ENCODE measurements at regions not wholly inside any gene's neighbourhood (a gene's known extent, or its start where the extent isn't known, plus 50 kb on each side); places are given as distances from the start of the nearest gene placed in this dataset.

DNA sequence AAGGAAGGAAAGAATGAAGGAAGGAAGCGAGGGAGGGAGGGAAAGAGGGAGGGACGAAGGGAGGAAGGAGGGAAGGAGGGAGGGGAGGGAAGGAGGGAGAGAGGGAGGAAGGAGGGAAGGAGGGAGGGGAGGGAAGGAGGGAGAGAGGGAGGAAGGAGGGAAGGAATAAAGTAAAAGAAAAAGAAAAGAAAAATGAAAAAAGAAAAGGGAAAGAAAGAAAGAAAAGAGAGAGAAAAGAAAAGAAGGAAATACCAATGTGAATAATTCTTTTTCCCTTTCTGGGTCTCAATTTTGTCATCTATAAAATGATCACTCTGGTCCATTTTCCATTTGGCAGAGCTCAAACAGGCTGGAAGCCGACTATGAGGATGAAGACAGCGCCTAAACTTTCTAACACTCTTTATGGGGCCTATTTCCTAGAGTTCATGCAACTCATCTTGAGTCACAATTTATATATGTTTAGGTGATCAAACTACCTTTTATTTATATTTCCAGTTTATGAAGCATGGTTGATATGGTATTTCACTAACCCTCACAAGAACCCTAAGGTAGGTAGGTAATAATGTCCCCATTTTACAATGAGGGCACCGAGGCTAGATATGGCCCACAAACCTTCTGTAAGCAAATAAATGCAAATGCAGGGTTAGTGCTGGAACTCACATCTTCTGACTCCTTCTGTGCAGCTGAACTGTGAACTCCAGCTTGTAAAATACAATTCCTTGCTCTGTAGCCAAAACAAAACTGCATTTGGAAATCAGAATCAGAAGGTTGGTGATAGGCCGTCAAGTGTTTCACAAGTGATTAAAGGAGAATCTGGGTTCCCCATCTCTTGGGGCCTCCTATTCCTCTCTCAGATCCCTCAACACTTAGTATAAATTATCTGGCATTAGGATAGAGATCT lies 434.3 kb downstream of the ETS1 start:
- no peak for DNase-seq (ENCODE audit: low read depth, low spot score)
- intact Hi-C loops (cut with micrococcal nuclease): loop anchor here (1.0 to 5.0 kb wide), 3 partner anchors 58 to 122 kb away; no protein-coding TSS in a partner anchor
- POLR2A ChIA-PET: no interaction called here
- dilution Hi-C loops (cut with MboI; ENCODE audit: extremely low pct_ligation_motif_present, low sequenced_read_pairs): loop anchor here (25.0 kb wide), 2 partner anchors 116 to 484 kb away; no protein-coding TSS in a partner anchor
- Histone ChIP-seq H3K27ac (ENCODE audit: insufficient read depth, low read depth, low read length) (peak overlapping the region; percentile 73), H3K4me2 (ENCODE audit: insufficient read depth, low read length) (peak overlapping the region; percentile 64), H3K79me2 (ENCODE audit: control insufficient read depth, insufficient read depth, low read length) (no peaks in the 10 kb centered on the region), H3K9me3 (replicated peaks; ENCODE audit: control insufficient read depth, insufficient read depth, low read length) (no peaks in the 10 kb centered on the region), H3K36me3 (ENCODE audit: control insufficient read depth in 2 of 2, extremely low read depth in 1 of 2, insufficient read depth in 2 of 2, low read length in 2 of 2) (no peaks in the 10 kb centered on the region), H3K9me1 (replicated peaks; ENCODE audit: control insufficient read depth, extremely low read depth, insufficient read depth, low read length) (no peaks in the 10 kb centered on the region), H3K27me3 (ENCODE audit: control insufficient read depth in 2 of 2, insufficient read depth in 2 of 2, low read length in 2 of 2) (no peaks in the 10 kb centered on the region), H2AFZ (ENCODE audit: low read depth, low read length) (peak overlapping the region; percentile 91), H3K9ac (replicated peaks; ENCODE audit: extremely low read depth, insufficient read depth, low read length) (peak overlapping the region; percentile 39), H3K4me3 (replicated peaks in 1 of 3; ENCODE audit: insufficient read depth in 1 of 3, low read depth in 1 of 3, low read length in 3 of 3) (no peak overlapping the region), H3K4me1 (ENCODE audit: control insufficient read depth, extremely low read depth, insufficient read depth, low read length) (peaks cover 16% of the 10 kb centered on the region), H4K20me1 (replicated peaks; ENCODE audit: control insufficient read depth, extremely low read depth, insufficient read depth, low read length) (no peaks in the 10 kb centered on the region)
- CTCF ChIA-PET: interaction anchor here (1.0 to 2.2 kb wide), 3 partner anchors 19 to 678 kb away, joined by 3 to 7 read pairs (median 3); no protein-coding TSS in a partner anchor
- TSS peak; percentile 37 for BruUV-seq (replicated peaks)
- TF ChIP-seq, protein P1, sequence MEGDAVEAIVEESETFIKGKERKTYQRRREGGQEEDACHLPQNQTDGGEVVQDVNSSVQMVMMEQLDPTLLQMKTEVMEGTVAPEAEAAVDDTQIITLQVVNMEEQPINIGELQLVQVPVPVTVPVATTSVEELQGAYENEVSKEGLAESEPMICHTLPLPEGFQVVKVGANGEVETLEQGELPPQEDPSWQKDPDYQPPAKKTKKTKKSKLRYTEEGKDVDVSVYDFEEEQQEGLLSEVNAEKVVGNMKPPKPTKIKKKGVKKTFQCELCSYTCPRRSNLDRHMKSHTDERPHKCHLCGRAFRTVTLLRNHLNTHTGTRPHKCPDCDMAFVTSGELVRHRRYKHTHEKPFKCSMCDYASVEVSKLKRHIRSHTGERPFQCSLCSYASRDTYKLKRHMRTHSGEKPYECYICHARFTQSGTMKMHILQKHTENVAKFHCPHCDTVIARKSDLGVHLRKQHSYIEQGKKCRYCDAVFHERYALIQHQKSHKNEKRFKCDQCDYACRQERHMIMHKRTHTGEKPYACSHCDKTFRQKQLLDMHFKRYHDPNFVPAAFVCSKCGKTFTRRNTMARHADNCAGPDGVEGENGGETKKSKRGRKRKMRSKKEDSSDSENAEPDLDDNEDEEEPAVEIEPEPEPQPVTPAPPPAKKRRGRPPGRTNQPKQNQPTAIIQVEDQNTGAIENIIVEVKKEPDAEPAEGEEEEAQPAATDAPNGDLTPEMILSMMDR (IDR thresholded peaks at IDR 0.05; ENCODE audit: extremely low read depth in 1 of 2, insufficient read depth in 1 of 2, low read depth in 1 of 2, low read length in 2 of 2): no peak
- peak; percentile 90 for FAIRE-seq

DNA sequence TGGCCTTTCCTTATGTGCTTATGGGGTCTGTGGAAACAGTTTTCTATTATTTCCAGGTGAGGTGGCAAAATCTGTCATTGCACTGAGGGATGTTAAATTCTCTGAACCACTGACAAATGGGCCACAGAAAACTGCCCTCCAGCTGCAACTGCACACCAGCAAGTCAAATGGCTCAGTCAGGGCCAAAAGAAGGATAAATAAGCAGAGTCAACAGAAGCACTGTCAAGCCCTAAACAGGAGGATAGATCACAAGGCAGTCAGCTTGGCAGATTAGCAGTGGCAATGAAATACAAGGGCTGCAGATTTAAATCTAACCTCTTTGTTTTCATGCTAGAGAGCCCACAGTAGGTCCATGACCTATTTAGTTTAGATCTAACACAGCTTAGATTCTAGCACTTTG lies 435.6 kb downstream of the ETS1 start:
- Histone ChIP-seq H3K4me1 (ENCODE audit: control insufficient read depth, extremely low read depth, insufficient read depth, low read length) (peaks cover 16% of the 10 kb centered on the region), H2AFZ (ENCODE audit: low read depth, low read length) (no peak overlapping the region), H4K20me1 (replicated peaks; ENCODE audit: control insufficient read depth, extremely low read depth, insufficient read depth, low read length) (no peaks in the 10 kb centered on the region), H3K27ac (ENCODE audit: insufficient read depth, low read depth, low read length) (no peak overlapping the region), H3K36me3 (ENCODE audit: control insufficient read depth in 2 of 2, extremely low read depth in 1 of 2, insufficient read depth in 2 of 2, low read length in 2 of 2) (no peaks in the 10 kb centered on the region), H3K4me2 (ENCODE audit: insufficient read depth, low read length) (no peak overlapping the region), H3K9ac (replicated peaks; ENCODE audit: extremely low read depth, insufficient read depth, low read length) (no peak overlapping the region), H3K4me3 (replicated peaks in 1 of 3; ENCODE audit: insufficient read depth in 1 of 3, low read depth in 1 of 3, low read length in 3 of 3) (no peak overlapping the region), H3K27me3 (ENCODE audit: control insufficient read depth in 2 of 2, insufficient read depth in 2 of 2, low read length in 2 of 2) (no peaks in the 10 kb centered on the region), H3K9me3 (replicated peaks; ENCODE audit: control insufficient read depth, insufficient read depth, low read length) (no peaks in the 10 kb centered on the region), H3K79me2 (ENCODE audit: control insufficient read depth, insufficient read depth, low read length) (no peaks in the 10 kb centered on the region), H3K9me1 (replicated peaks; ENCODE audit: control insufficient read depth, extremely low read depth, insufficient read depth, low read length) (no peaks in the 10 kb centered on the region)
- dilution Hi-C loops (cut with MboI; ENCODE audit: extremely low pct_ligation_motif_present, low sequenced_read_pairs) (loop anchor here (25.0 kb wide), 2 partner anchors 114 to 486 kb away; no protein-coding TSS in a partner anchor), intact Hi-C loops (cut with micrococcal nuclease) (loop anchor here (5.0 kb wide), 1 partner anchor 99 kb away; no protein-coding TSS in a partner anchor)
- POLR2A ChIA-PET: no interaction called here
- BruUV-seq (replicated peaks): no TSS peak
- CTCF ChIA-PET: interaction anchor here (1.0 to 2.0 kb wide), 3 partner anchors 104 to 733 kb away, joined by 3 to 6 read pairs (median 4); no protein-coding TSS in a partner anchor
- TF ChIP-seq, protein P2, sequence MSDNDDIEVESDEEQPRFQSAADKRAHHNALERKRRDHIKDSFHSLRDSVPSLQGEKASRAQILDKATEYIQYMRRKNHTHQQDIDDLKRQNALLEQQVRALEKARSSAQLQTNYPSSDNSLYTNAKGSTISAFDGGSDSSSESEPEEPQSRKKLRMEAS (IDR thresholded peaks at IDR 0.05; ENCODE audit: insufficient read depth, insufficient read length): no peak
- TF ChIP-seq POLR2AphosphoS5 (IDR thresholded peaks at IDR 0.05; ENCODE audit: insufficient read depth, low read depth, low read length) (no peak), EZH2 (IDR thresholded peaks at IDR 0.05; ENCODE audit: borderline replicate concordance, low read depth, low read length, severe bottlenecking) (no peak), JUN (IDR thresholded peaks at IDR 0.05; ENCODE audit: borderline replicate concordance, insufficient read depth, insufficient read length, low read depth) (no peak), GATA2 (IDR thresholded peaks at IDR 0.05; ENCODE audit: insufficient read depth, insufficient read length, low read depth, low read length) (no peak)
- DNase-seq (ENCODE audit: low read depth, low spot score): no peak
- no peak for FAIRE-seq

Data from endothelial cell of umbilical vein (primary cell).